ENCODE measurements at regions not wholly inside any gene's neighbourhood (a gene's known extent, or its start where the extent isn't known, plus 50 kb on each side); places are given as distances from the start of the nearest gene placed in this dataset.

- TF ChIP-seq CTCF (IDR thresholded peaks at IDR 0.05) (no peak), POLR2A (IDR thresholded peaks at IDR 0.05) (no peak)
Observed at GRCh38 chr2:67660015-67660602, 263.0 kb downstream of the ETAA1 start.

Data from adrenal gland (tissue), 5 donors.